ENCODE measurements at regions not wholly inside any gene's neighbourhood (a gene's known extent, or its start where the extent isn't known, plus 50 kb on each side); places are given as distances from the start of the nearest gene placed in this dataset.

GRCh38 chr2:235300368-235301201 is 193.3 kb upstream of the AGAP1 start:
- no peak for TF ChIP-seq CTCF (conservative IDR thresholded peaks at IDR 0.05 in 1 of 2, IDR thresholded peaks at IDR 0.05 in 1 of 2; ENCODE audit: low read depth in 1 of 2, low read length in 2 of 2)
- no peak for TF ChIP-seq EZH2 (IDR thresholded peaks at IDR 0.05; ENCODE audit: low read length, missing control alignments)

All from fibroblast of lung (primary cell).